HG02970 (cell line): ENCODE measurements at regions not wholly inside any gene's neighbourhood (a gene's known extent, or its start where the extent isn't known, plus 50 kb on each side); places are given as distances from the start of the nearest gene placed in this dataset.
"Not testable (repeated sequence)": the region's sequence is repeated elsewhere in the genome, so short reads cannot be mapped to it uniquely, and the experiment has no call there.

Experiments
- ATAC-seq: cut with Tn5 transposase; IDR thresholded peaks from one replicate; pipeline ENCODE4 v1.9.1; 2021; ENCODE audit warnings: mild to moderate bottlenecking, moderate library complexity, moderate number of reproducible peaks; ENCODE audit not compliant: unreplicated experiment, low FRiP score

DNA sequence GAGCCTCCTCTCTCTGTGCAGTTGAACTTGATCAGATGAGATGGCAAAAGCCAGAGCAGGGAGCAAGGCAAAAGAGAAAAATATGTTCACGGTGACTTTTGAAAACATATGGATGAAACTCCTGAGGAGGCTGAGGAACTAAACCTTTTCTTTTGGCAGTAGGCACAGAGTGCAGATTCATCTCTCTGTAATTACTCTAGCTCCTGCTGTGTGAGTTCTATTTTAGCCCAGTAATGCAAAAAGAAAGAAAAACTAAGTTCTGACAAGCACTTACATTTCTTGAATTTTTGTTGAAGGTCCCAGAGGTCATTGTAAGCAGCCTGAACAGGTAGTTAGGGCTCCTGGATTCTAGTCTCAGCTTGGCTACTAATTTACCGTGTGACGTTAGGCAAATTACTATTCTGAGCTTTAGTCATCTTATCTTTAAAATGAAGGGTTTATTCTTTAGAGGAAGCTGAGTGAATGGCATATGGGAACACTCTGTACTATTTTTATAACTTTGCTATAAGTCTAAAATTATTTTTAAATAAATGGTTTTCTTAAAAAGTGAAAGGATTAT, 114.7 kb upstream of the NBPF26 start:
- ATAC-seq: not testable (repeated sequence)

DNA sequence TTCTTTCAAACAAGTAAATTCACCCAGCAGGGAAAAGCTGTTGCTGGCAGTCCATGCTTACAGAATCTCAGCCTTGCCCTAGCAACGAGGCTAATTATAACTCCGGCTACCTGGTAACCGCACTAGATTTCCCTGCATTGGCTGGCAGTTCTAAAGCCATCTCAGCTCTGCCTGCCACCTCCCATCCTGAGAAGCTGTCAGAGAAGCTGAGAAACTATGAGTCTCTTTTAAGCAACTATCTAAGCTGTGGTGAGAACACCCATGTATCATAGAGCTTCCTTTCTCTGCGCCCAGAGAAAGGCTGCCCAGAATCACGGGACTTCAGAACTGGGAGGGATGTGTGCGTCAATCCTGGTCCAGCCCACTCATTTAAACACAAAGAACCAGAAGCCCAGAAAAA, 113.9 kb upstream of the NBPF26 start:
- not testable (repeated sequence) for ATAC-seq

DNA sequence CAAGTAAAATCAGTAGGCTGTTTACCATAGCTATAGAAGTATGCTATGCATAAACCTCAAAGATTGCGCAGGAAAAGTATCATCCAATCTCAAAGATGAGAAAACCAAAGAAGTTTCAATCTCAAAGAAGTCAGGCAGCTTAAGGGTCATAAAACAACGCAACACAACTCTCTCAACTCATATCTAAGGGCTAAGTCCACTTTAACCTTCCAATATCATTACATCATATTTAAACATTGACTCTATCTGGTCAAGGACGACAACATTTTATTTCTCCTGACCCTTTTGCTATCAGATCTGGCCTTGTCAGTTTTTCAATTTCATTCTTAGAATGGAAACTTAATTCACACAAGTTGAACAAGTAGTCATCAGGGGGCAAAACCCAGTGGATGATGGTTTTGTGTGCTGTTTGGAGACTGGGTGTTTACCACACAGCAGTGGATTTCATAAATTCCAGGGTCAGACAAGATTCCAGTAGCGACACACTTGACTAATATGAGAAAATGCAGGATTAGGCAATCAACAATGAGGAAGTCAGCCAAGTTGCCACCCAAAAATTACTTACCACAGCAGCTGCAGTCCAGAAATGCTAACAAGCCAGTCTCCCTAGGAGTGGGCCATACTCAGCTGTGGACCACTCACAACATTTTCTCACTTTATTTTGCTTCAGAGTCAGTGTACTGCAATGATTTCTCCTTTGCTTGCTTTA, 108.7 kb upstream of the NBPF26 start:
- not testable (repeated sequence) for ATAC-seq

DNA sequence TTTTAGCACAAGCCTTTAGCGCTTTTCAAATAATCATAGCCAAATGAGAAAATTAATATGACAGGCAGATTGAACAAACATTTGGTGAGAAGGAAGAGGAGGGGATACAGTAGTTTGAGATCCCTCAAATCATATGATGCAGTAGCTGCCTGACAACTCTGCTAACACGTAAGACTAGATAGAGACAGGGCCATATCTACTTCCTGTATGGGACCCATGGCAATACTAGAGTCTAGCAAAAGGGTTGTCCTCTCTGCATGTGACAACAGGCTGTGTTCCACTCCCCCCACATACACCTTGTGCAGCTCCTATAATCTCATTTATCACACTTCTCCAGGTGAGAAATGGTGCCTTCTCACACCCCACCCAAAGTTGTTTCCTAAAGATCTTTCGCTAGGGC, 106.3 kb upstream of the NBPF26 start:
- not testable (repeated sequence) for ATAC-seq

DNA sequence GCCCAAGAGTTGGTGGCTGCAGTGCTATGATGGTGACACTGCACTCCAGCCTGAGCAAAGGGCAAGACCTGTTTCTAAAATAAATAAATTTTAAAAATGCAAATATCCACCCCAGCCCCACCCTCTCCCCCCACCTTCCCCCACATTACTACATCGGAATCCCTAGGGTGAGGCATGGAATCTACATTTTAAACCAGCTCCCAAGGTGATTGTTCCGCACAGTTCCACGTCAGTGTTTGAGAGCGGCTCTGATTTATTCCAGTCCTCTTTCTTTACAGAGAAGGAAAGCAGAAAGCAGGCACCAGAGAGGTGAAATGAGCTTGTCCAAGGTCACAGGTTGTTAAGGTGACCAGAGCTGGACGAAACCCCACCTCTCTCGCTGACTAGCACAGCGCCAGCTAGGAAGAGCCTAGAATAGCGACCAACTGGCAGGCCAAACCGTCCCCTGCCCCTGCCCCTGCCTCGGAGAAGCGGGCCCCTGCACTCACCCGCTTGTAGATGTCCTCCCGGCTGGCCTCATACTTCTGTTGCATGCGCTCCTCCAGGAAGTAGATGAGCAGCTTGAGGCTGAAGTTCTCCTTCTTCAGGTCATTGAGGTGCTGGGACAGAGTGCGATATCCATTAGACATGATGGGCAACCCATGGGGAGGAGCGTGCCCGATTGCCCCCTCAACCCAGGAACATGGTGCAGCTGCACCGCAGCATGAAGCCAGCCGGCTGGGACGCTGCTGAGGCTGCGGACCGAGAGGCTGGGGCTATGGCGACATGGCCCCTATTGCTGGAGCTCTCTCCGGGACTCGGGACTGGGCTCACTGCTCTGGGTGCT, 103.7 kb upstream of the NBPF26 start:
- not testable (repeated sequence) for ATAC-seq

DNA sequence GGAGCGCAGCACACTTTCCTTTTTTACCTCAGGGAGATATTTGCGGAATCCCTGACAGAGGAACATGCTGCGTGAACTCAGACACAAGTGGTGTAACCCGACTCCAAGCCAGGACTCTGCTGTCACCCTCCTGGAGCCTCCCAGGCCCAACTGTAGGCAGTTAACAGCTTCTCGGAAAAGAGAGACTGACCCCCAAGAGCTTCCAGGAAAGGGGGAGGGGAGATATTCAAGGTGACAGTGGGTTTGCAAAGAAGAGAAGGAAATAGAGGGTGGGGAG, 103.1 kb upstream of the NBPF26 start:
- not testable (repeated sequence) for ATAC-seq

DNA sequence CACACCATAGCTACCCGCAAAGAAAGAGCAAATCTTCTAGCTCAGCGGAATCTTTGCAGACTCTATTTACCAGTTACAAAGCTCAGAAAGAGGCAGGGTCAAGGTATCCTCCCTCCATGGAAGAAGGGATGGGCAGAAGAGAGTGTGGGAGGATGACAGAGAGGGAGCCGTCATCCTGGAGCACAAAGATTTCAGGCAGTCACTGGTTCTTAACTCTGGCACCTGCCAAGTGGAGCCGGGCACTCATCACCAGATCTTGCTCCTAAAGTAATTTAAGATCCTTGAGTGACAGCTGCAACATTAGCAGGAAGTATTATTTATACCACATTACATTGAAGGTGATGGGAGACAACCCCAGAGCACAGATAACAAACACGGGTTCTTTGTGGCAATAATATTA, 102.5 kb upstream of the NBPF26 start:
- ATAC-seq: not testable (repeated sequence)

DNA sequence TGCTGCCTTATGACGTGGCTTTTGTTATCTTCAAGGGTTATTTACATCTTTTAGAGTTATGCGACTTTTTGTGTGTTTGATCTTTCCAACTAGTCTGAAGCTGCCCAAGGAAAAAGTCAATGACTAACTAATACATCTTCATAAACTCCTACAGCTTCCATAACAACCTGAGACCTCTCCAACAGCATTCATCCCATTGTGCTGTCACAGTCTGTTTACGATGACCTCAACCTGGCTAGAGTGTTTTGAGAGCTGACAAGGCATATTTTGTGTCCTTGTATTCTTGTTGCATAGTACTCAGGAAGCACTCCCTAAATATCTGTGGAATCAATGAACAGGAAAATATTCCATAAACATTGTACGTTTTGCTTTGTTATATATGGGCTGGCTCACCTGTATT, 100.2 kb upstream of the NBPF26 start:
- ATAC-seq: not testable (repeated sequence)

DNA sequence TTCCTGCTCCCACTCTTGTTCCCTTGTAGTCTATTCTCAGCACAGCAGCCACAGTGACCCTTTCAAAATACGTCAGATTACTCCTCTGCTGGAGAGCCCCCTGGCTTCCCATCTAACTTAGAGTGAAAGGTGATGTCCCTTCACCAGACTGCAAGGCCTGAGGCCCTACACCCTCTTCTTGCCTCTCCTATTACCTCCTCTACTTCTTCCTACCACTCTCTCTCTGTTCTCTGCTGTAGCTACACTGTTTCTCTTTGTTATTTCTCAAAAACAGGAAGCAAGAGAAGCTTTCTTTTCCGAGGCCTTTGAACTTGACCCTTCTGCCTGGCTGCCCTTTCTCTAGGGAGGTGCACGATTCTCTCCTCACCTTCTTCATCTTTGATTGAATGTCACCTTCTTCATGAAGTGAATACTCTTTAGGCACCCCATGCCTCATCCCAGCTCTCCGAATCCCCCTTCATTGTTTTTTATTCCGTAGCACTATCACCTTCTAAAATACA, 99.1 kb upstream of the NBPF26 start:
- ATAC-seq: not testable (repeated sequence)

DNA sequence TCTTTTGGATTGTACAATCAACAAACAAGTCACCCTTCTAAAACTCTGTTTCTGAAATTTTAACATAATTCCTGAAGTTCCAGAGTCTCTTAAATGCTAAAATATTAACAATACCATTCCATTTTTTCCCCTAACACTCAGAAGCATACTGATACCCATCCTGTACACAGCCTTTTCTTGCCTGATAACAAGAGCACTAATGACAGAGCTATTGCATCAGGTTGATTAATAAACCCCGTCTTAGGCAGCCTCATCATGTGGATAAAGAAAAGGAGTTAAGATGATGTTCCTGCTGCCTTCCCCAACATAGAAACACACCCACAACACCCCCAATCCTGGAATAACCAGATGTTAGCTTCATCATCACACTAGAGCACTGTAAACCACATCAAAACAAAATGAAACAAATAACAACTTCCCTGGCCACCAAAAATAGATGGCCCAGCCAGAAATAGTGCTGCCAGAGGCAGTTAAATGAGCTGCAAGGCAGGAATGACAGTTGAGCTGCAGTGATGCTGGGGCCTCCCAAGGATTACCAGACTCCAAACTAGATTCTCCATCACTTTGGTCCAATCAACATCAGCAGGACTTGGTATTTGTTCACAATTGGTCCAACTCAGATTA, 93.8 kb upstream of the NBPF26 start:
- not testable (repeated sequence) for ATAC-seq

DNA sequence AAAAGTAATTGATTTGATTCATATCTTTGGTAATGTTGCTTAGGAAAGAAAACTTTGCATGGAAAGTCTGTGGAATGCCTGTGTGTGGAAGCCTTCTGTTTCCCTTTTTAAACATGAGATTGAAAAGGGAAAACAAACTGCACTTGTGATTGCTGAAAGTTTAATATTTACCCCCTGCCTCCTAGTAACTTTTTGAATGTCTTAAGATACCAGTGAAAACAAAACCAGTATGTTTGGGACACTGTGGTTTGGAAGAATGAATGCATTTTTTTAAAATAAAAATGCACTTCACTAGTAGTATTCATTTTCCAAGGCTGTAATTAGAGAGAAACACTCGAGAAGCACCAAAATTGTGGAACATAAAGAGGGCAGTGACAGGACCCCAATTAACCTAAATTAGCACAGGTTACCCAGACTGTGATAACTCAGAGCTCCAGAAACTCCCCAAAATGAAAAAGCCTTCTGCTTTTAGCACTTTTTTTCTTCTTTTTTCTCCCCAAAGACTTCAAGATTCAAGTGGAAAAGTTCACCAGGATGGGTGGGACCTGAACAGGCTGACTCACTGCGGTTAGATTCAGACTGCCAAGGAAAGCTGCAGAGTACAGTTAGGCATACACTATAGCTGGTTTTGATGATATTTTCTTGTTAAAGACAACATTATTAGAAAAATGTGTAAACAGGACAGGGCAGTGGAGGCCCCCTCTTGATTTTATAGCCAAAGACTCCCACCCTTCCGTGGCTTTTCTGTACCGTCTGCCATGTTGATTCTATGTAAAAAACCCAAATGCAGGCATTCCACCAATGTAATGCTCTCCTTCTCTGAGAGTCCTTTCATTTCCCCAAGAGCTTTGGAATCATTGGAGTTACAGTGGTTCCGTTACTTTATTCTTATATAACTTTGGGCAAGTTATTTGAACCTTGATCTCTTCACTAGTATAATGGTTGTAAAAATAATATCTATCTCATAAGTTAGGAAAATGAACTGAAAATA, 88.6 kb upstream of the NBPF26 start:
- not testable (repeated sequence) for ATAC-seq

DNA sequence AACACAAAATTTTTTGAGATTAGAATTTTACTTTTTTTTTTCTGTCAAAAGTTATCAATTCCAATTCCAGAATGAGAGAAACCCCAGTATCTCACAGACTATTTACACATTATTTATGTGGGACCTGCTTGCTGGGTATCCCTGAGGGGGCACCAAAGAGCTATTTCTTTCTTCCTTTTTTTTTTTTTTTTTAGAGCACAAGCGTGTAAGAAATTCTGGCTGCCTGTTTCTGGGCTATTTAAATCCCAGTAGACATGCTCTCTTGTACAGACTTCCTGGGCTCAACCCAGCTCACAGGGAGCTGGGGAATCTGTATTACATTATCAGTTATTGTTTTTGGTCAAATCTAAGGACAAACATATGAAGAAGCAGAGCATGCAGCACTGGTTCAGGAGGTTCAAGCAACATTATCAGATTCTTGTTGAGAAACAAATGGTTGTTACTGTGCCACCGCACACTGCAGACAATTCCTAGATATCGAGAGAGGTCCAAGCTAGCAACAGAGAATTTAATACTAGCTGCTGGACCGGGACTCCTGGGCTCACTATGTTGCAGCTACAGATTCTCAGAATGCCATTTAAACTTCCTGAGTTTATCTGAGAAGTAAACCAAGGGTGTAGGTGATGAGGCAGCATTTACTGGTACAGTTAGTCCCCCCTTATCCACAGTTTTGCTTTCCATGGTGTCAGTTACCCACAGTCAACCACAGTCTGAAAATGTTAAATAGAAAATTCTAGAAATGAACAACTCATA, 83.3 kb upstream of the NBPF26 start:
- ATAC-seq: not testable (repeated sequence)

DNA sequence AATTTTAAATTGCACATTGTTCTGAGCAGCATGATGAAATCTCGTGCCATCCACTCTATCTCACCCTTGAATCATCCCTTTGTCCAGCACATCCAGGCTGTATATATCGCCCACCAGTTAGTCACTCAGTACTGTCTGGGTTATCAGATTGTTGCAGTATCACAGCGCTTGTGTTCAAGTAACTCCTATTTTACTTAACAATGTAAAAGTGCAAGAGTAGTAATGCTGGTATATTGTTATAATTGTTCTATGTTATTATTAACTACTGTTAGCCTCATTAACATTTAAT, 82.8 kb upstream of the NBPF26 start:
- not testable (repeated sequence) for ATAC-seq

DNA sequence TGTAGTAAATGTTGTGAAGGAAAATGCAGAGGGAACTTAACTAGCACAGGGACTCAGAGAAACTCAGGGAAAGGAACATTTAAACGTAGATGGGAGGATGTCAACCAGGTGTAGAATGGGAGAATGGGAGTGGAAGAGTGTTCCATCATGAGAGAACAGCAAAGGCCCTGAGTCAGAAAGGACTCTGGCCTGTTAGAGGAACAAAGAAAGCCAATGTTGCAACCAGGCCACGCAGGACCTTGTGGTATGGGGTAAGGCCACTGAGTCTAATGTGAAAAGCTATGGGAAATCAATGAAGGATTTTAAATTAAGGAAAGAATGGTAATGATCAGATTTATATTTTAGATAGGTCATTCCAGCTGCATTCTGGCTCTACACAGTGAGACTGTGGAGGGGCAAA, 76.6 kb upstream of the NBPF26 start:
- not testable (repeated sequence) for ATAC-seq

DNA sequence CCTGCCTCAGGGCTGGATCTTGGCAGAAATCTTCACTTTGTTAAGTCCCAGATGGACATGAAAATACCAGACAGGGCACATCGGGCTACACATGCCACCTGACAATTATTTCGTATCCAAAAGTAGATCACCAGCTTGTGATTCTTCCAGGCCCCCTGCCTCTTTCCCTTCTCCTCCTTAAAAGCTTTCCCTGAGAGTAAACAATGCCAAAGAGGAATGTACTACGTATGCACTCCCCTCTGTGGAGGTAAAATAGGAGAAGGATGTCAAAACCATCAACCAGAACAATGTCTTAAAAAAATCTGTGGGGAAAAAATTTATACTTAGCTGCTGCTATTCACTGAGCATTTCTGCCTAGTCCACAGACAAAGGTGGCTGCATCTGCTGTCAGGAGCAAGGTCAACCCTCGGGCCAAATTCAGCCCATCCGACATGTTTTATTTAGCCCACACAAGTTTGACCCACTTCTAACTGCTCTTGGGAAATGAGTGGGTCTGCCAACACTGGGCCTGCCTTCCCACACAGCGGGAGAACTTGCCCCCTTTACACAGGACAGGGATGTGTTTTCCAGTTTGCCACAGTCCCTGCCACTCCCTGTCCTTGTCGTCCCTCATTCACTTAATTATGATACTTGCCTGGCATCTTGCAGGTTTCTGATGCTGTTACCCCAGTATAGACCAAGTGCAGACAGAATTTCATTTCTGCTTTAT, 74.7 kb upstream of the NBPF26 start:
- ATAC-seq: not testable (repeated sequence)

DNA sequence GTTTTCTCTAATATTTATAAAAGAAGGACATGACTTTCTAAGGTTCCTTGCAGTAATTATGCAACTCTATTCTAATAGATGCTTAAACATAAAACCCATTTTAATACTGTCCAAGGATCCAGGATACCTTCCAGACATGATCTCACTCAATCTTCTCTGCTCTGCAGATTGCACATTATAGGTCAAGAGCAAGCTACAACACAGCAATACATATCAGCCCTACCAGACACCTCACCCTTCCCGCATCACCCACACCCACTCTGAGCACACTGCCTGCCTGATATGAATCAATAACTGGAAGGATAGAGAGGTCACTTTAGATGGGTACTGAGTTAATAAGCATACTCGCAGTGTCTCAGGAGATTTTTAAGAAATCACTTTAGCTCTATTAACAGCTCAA, 74.0 kb upstream of the NBPF26 start:
- ATAC-seq: not testable (repeated sequence)

DNA sequence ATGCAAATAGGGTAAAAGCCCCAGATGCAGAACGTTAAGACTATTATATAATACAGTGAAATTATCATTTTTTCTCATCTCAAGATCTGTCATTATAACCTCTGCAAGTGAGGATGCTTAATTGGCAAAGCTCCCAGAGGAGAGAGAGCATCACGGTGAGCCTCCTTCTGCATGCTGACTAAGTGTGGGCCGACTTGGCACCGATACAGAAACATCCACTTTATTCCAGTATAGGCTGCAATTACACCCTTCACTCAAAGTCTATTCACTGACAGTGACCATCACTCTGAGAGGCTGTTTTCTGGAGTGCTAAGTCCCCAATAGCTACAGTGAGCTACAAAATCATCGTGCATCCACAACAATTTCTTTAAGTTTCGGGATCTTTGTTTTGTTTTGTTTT, 69.6 kb upstream of the NBPF26 start:
- ATAC-seq: not testable (repeated sequence)

DNA sequence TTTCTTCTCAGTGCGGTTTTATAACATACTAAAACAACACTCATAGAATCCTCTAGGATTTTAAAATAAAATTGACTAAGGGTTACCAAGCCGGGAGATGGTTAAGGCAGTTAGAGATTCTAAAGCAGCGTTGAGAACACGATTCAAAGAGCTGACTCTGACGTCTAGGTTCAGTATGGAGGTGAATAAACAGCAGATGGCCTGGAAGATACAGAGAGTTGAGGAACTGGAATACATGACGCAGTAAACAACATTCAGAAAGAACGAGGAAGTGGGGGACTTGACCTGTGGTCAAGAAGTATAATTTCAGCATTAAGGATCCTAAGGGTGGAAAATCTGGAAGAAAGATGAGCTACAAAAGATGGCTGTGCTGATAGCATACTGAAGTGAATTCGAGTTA, 68.4 kb upstream of the NBPF26 start:
- not testable (repeated sequence) for ATAC-seq

DNA sequence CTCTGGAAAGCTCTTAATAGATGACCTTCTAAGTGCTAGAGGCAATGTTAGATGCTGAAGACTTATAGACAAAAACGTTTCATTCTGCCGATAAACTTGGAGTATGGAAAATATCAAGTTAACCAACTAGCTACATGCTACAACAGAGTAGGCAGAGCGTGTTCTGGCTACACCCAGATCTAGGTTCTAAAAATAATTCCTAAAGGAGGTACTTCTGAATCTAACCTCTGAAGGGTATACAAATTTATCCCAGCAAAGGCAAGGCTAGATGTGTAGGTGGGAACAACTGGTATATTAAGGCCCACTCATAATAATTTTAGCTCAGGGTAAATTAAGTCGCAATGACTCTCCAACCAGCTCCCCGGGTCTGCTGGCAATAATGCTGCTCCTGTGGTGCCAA, 67.6 kb upstream of the NBPF26 start:
- not testable (repeated sequence) for ATAC-seq
